ENCODE measurements at regions not wholly inside any gene's neighbourhood (a gene's known extent, or its start where the extent isn't known, plus 50 kb on each side); places are given as distances from the start of the nearest gene placed in this dataset.
"Not testable (repeated sequence)": the region's sequence is repeated elsewhere in the genome, so short reads cannot be mapped to it uniquely, and the experiment has no call there.

- peak overlapping the region; percentile 76 for H3K27ac ChIP-seq (replicated peaks)
- DNase-seq: no peak
Observed at GRCh38 chr16:27625050-27625697, 75.2 kb downstream of the KATNIP start.

DNA sequence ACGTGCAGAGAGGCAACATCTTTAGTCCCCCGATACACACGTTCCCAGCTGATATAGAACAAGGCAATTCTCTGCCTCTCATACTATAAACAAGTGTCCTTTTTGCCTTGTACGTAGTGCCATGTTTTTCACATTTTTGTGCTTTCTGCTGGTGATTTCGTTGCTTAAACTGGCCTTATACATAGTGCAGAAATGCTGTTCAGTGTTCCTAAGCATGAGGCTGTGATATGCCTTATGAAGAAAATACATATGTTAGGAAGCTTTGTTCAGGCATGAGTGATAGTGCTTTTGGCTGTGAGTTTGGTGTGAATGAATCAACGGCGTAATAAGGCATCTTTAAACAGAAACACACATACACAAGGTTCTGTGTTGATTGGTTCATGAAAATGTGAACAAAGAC, 77.2 kb downstream of the KATNIP start:
- H3K4me1 ChIP-seq: peaks cover 30% of the 10 kb centered on the region
- H3K4me3 ChIP-seq: no peak overlapping the region
- TF ChIP-seq CTCF (IDR thresholded peaks at IDR 0.05; ENCODE audit: borderline replicate concordance): no peak
- intact Hi-C loops (cut with micrococcal nuclease): no loop called here
- H3K27ac ChIP-seq (replicated peaks): no peak overlapping the region
- peaks cover 18% of the 10 kb centered on the region for H3K36me3 ChIP-seq
- no peak for DNase-seq
- H3K9me3 ChIP-seq (replicated peaks): no peaks in the 10 kb centered on the region
- no peaks in the 10 kb centered on the region for H3K27me3 ChIP-seq (ENCODE audit: low read depth)

More at GRCh38 chr16:27625050-27625697, 75.2 kb downstream of the KATNIP start:
- Histone ChIP-seq H3K9me3 (replicated peaks) (no peaks in the 10 kb centered on the region), H3K4me1 (peaks cover 30% of the 10 kb centered on the region), H3K27me3 (ENCODE audit: low read depth) (no peaks in the 10 kb centered on the region), H3K36me3 (peaks cover 7% of the 10 kb centered on the region), H3K4me3 (no peak overlapping the region)
- intact Hi-C loops (cut with micrococcal nuclease): no loop called here
- TF ChIP-seq CTCF (IDR thresholded peaks at IDR 0.05; ENCODE audit: borderline replicate concordance): no peak

DNA sequence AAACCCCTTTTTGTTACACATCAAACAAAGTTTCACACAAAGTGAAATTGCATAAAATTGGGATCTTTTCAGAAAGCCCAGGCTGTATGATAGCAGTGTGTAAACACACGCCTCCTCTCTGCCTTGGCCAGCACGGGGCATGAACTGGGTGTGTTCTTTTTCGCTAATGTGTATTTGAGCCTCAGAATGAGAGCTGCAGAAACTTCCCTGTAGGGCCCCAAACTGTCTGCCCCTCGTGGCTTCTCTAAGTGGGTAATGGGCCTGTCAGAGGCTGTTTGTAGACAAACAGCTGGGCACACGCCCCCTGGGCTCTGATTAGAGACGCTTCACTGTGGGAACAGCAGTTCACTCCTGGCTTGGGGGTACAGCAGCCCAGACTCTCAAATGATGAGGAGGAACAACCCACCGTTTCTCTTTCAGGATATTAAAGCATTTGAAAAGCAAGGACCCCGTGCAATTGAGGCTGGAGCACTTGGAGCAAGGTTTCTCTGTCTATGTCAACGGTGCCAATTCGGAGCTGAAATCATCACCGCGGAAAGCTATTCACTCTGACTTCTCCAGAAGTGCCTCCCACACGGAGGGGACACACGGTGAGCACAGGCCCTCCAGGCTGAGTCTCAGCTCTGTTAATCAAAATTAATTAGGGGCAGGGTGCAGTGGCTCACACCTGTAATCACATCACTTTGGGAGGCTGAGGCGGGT, 78.4 kb downstream of the KATNIP start:
- intact Hi-C loops (cut with micrococcal nuclease): no loop called here
- H3K27ac ChIP-seq (replicated peaks): no peak overlapping the region
- peaks cover 30% of the 10 kb centered on the region for H3K4me1 ChIP-seq
- no peaks in the 10 kb centered on the region for H3K9me3 ChIP-seq (replicated peaks)
- no peak for TF ChIP-seq CTCF (IDR thresholded peaks at IDR 0.05; ENCODE audit: borderline replicate concordance)
- no peaks in the 10 kb centered on the region for H3K27me3 ChIP-seq (ENCODE audit: low read depth)
- H3K36me3 ChIP-seq: peaks cover 18% of the 10 kb centered on the region
- DNase-seq: no peak
- no peak overlapping the region for H3K4me3 ChIP-seq

DNA sequence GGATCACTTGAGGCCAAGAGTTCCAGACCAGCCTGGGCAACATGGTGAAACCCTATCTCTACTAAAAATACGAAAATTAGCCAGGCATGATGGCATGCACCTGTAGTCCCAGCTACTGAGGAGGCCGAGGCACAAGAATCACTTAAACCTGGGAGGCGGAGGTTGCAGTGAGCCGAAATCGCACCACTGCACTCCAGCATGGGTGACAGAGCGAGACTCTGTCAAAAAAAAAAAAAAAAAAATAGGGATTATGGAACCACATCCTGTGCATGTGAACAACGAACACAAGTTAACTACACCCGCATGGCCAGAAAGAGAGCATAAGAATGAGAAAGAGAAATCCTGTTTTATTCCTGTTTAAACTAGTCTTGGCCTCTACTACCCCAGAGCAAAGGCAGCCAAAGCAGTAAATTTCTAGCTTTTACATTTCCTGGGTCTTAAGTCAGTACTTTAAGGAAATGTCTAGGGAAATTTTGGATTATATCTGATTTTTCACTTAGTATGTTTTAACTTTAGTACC, 79.1 kb downstream of the KATNIP start:
- H3K4me3 ChIP-seq; H3K9me3 ChIP-seq (replicated peaks); intact Hi-C loops (cut with micrococcal nuclease); H3K27me3 ChIP-seq (ENCODE audit: low read depth); DNase-seq; H3K27ac ChIP-seq (replicated peaks): not testable (repeated sequence)
- Histone ChIP-seq H3K4me1 (peaks cover 30% of the 10 kb centered on the region), H3K36me3 (peaks cover 18% of the 10 kb centered on the region)

DNA sequence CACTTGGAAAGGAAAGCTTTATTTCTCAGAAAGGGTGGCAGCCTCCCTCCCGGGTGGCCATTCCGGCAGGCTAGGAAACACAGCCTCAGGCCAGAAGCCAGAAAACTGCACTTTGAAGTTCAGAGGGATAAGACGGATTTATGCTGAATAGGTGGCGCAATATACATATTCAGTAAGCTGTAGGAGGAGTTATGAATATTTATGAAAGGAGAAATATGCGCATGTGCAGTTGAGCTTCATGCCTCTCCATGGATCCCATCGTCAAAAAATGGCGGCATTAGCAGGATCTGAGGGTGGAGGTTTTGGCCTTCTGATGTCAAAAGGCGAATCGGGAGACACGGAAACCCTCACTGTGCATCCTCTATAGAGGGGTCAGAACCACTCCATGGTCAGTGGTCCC, 82.3 kb downstream of the KATNIP start:
- DNase-seq: no peak
- Histone ChIP-seq H3K9me3 (replicated peaks) (no peaks in the 10 kb centered on the region), H3K4me3 (no peak overlapping the region), H3K27me3 (ENCODE audit: low read depth) (no peaks in the 10 kb centered on the region), H3K4me1 (peaks cover 5% of the 10 kb centered on the region), H3K36me3 (peaks cover 21% of the 10 kb centered on the region), H3K27ac (replicated peaks) (no peak overlapping the region)
- no peak for TF ChIP-seq CTCF (IDR thresholded peaks at IDR 0.05; ENCODE audit: borderline replicate concordance)
- intact Hi-C loops (cut with micrococcal nuclease): no loop called here

GRCh38 chr16:27633221-27633620, 83.3 kb downstream of the KATNIP start:
- intact Hi-C loops (cut with micrococcal nuclease): no loop called here
- Histone ChIP-seq H3K4me1 (no peaks in the 10 kb centered on the region), H3K27me3 (ENCODE audit: low read depth) (no peaks in the 10 kb centered on the region), H3K4me3 (no peak overlapping the region), H3K36me3 (peaks cover 21% of the 10 kb centered on the region), H3K9me3 (replicated peaks) (no peaks in the 10 kb centered on the region), H3K27ac (replicated peaks) (no peak overlapping the region)
- TF ChIP-seq CTCF (IDR thresholded peaks at IDR 0.05; ENCODE audit: borderline replicate concordance): no peak
- DNase-seq: no peak
